ENCODE measurements at regions not wholly inside any gene's neighbourhood (a gene's known extent, or its start where the extent isn't known, plus 50 kb on each side); places are given as distances from the start of the nearest gene placed in this dataset.

DNA sequence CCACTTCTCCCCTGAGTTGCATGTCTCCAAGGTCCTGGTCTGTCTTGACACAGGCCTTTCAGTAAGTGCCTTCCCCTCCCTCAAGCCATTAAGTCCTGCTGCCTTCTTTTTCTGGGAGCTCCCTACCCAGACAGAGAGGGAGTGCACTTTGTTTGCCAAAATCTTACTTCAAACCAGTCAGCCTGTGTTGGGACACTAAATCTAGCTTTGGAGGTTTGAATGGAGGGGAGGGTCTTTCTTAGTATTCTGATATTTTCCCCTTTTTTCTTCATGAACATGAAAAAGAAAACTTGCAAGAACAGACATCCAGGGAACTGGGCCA lies 170.7 kb upstream of the PMEPA1 start:
- TF ChIP-seq CTCF (conservative IDR thresholded peaks at IDR 0.05), result no peak
- no peak for TF ChIP-seq ZFX (IDR thresholded peaks at IDR 0.05)
